Neural crest cell (in vitro differentiated cells): ENCODE measurements at regions not wholly inside any gene's neighbourhood (a gene's known extent, or its start where the extent isn't known, plus 50 kb on each side); places are given as distances from the start of the nearest gene placed in this dataset.

Experiments
- DNase-seq: peaks from one replicate; pipeline ENCODE4 v3.0.0; 2021; ENCODE audit warnings: low read depth, mixed read lengths, low spot score
- H3K27ac Mint-ChIP-seq: one replicate; pipeline ENCODE4 v1.8.0; 2021; ENCODE audit warnings: mild to moderate bottlenecking, mixed read lengths; ENCODE audit not compliant: unreplicated experiment
- H3K27me3 Mint-ChIP-seq: 2 replicates; pipeline ENCODE4 v1.8.0; 2021; ENCODE audit warnings: low read depth, mild to moderate bottlenecking, mixed read lengths
- H3K36me3 Mint-ChIP-seq: 2 replicates; pipeline ENCODE4 v1.8.0; 2021; ENCODE audit warnings: low read depth, mild to moderate bottlenecking, mixed read lengths
- H3K4me1 Mint-ChIP-seq: 2 replicates; pipeline ENCODE4 v1.8.0; 2021; ENCODE audit warnings: mixed read lengths
- H3K4me3 Mint-ChIP-seq: one replicate; pipeline ENCODE4 v1.8.0; 2021; ENCODE audit warnings: mild to moderate bottlenecking, mixed read lengths
- H3K9me3 Mint-ChIP-seq: 2 replicates; pipeline ENCODE4 v1.8.0; 2021; ENCODE audit warnings: mixed read lengths
- CTCF ChIP-seq: fragments of 200-600 bp; sonication (generic); conservative IDR thresholded peaks from 2 replicates; pipeline ENCODE4 v1.5.0; 2021; ENCODE audit warnings: antibody characterized with exemption, mild to moderate bottlenecking

GRCh38 chr18:54736981-54737380 lies 91.3 kb upstream of the RAB27B start:
- no peak for DNase-seq
- H3K4me1 Mint-ChIP-seq: no peaks in the 10 kb centered on the region
- no peaks in the 10 kb centered on the region for H3K36me3 Mint-ChIP-seq
- no peaks in the 10 kb centered on the region for H3K27me3 Mint-ChIP-seq
- no peak overlapping the region for H3K4me3 Mint-ChIP-seq
- no peak overlapping the region for H3K27ac Mint-ChIP-seq
- no peaks in the 10 kb centered on the region for H3K9me3 Mint-ChIP-seq
- no peak for TF ChIP-seq CTCF

GRCh38 chr18:54737986-54738385 lies 90.3 kb upstream of the RAB27B start:
- H3K36me3 Mint-ChIP-seq: no peaks in the 10 kb centered on the region
- H3K9me3 Mint-ChIP-seq: no peaks in the 10 kb centered on the region
- no peak overlapping the region for H3K27ac Mint-ChIP-seq
- H3K4me3 Mint-ChIP-seq: no peak overlapping the region
- no peaks in the 10 kb centered on the region for H3K4me1 Mint-ChIP-seq
- no peak for TF ChIP-seq CTCF
- no peaks in the 10 kb centered on the region for H3K27me3 Mint-ChIP-seq
- DNase-seq: no peak

- Mint-ChIP-seq H3K9me3 (no peaks in the 10 kb centered on the region), H3K4me1 (no peaks in the 10 kb centered on the region), H3K27me3 (no peaks in the 10 kb centered on the region), H3K27ac (no peak overlapping the region), H3K4me3 (no peak overlapping the region), H3K36me3 (no peaks in the 10 kb centered on the region)
- DNase-seq: no peak
- TF ChIP-seq CTCF: no peak
Measured at GRCh38 chr18:54739476-54739875, 88.8 kb upstream of the RAB27B start.

GRCh38 chr18:54740136-54740846 lies 88.0 kb upstream of the RAB27B start:
- no peak for TF ChIP-seq CTCF
- H3K9me3 Mint-ChIP-seq: no peaks in the 10 kb centered on the region
- DNase-seq: no peak
- H3K36me3 Mint-ChIP-seq: no peaks in the 10 kb centered on the region
- H3K4me3 Mint-ChIP-seq: no peak overlapping the region
- H3K27ac Mint-ChIP-seq: no peak overlapping the region
- H3K27me3 Mint-ChIP-seq: no peaks in the 10 kb centered on the region
- no peaks in the 10 kb centered on the region for H3K4me1 Mint-ChIP-seq

- Mint-ChIP-seq H3K27me3 (no peaks in the 10 kb centered on the region), H3K36me3 (no peaks in the 10 kb centered on the region), H3K9me3 (no peaks in the 10 kb centered on the region), H3K27ac (no peak overlapping the region), H3K4me1 (no peaks in the 10 kb centered on the region), H3K4me3 (no peak overlapping the region)
- no peak for DNase-seq
- TF ChIP-seq CTCF: no peak
Measured at GRCh38 chr18:54742120-54742519, 86.2 kb upstream of the RAB27B start.
